Lower leg skin (tissue), 3 donors: ENCODE measurements at regions not wholly inside any gene's neighbourhood (a gene's known extent, or its start where the extent isn't known, plus 50 kb on each side); places are given as distances from the start of the nearest gene placed in this dataset.

ENCODE experiments used
- POLR2A ChIP-seq, 2 donors: fragments of 450-650 bp; IDR thresholded peaks; one replicate each; pipeline ENCODE4 v1.6.1; 2016 to 2017; ENCODE audit warnings: antibody characterized with exemption in 2 of 2, mild to moderate bottlenecking in 1 of 2, moderate library complexity in 1 of 2
- TF ChIP-seq, protein P1 (sequence below), 3 donors: fragments of 450-650 bp; IDR thresholded peaks; one replicate each; pipeline ENCODE4 v1.5.1; 2016; ENCODE audit warnings: antibody characterized with exemption in 3 of 3, mild to moderate bottlenecking in 3 of 3, moderate library complexity in 2 of 3

DNA sequence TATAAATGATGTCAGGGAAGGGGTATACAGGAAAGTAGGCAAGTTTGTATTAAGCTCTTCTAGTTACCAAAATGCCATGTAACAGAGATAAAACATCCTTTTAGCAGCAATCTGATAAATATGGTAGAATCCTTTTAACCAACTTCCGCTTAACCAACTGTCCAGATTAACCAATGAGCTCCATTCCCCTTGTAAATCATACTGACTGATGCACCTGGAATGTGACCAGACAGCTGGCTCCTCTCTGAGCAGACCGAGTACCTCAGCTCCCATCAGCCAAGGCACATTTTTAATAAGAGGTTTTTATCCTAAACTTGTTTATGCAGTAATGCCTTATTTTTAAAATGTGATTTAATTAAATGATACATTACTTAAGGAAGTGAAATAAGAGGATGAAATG lies 66.4 kb downstream of the KLF12 start:
- TF ChIP-seq, protein P1, sequence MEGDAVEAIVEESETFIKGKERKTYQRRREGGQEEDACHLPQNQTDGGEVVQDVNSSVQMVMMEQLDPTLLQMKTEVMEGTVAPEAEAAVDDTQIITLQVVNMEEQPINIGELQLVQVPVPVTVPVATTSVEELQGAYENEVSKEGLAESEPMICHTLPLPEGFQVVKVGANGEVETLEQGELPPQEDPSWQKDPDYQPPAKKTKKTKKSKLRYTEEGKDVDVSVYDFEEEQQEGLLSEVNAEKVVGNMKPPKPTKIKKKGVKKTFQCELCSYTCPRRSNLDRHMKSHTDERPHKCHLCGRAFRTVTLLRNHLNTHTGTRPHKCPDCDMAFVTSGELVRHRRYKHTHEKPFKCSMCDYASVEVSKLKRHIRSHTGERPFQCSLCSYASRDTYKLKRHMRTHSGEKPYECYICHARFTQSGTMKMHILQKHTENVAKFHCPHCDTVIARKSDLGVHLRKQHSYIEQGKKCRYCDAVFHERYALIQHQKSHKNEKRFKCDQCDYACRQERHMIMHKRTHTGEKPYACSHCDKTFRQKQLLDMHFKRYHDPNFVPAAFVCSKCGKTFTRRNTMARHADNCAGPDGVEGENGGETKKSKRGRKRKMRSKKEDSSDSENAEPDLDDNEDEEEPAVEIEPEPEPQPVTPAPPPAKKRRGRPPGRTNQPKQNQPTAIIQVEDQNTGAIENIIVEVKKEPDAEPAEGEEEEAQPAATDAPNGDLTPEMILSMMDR (IDR thresholded peaks at IDR 0.05), result no peak
- TF ChIP-seq POLR2A (IDR thresholded peaks at IDR 0.05), result no peak
